GM23338 (cell line): ENCODE measurements at regions not wholly inside any gene's neighbourhood (a gene's known extent, or its start where the extent isn't known, plus 50 kb on each side); places are given as distances from the start of the nearest gene placed in this dataset.

Source experiments
- ATAC-seq: fragments of 200-7000 bp; cut with Tn5 transposase; 3 replicates; pipeline ENCODE4 v1.9.1; 2020
- DNase-seq: peaks from one replicate; pipeline ENCODE4 v3.0.0-alpha.2; 2015; ENCODE audit warnings: low spot score
- H2AFZ ChIP-seq: fragments of 200-600 bp; sonication (generic); 2 replicates; pipeline ENCODE4 v1.8.0; 2016; ENCODE audit warnings: antibody characterized with exemption, mild to moderate bottlenecking, moderate library complexity
- H3F3A ChIP-seq: fragments of 200-600 bp; sonication (generic); replicated peaks from 2 replicates; pipeline ENCODE4 v1.8.0; 2017; ENCODE audit warnings: antibody characterized with exemption, mixed run types, low read depth
- H3K27ac ChIP-seq: fragments of 200-600 bp; sonication (generic); 2 replicates; pipeline ENCODE4 v1.6.1; 2016; ENCODE audit warnings: low read depth
- H3K27me3 ChIP-seq: fragments of 200-600 bp; sonication (generic); 2 replicates; pipeline ENCODE4 v1.8.0; 2016; ENCODE audit warnings: mild to moderate bottlenecking, mixed run types, moderate library complexity; ENCODE audit not compliant: insufficient read depth
- H3K36me3 ChIP-seq: fragments of 200-600 bp; sonication (generic); 2 replicates; pipeline ENCODE4 v1.8.0; 2016; ENCODE audit warnings: mild to moderate bottlenecking; ENCODE audit not compliant: insufficient read depth
- H3K4me1 ChIP-seq: fragments of 200-600 bp; sonication (generic); 2 replicates; pipeline ENCODE4 v1.8.0; 2016; ENCODE audit warnings: mild to moderate bottlenecking, moderate library complexity; ENCODE audit not compliant: insufficient read depth
- H3K4me2 ChIP-seq: fragments of 200-600 bp; sonication (generic); 2 replicates; pipeline ENCODE4 v1.7.1; 2017; ENCODE audit warnings: mixed run types
- H3K4me3 ChIP-seq: fragments of 200-600 bp; sonication (generic); 2 replicates; pipeline ENCODE4 v1.6.1; 2016; ENCODE audit warnings: mixed run types
- H3K79me2 ChIP-seq: fragments of 200-600 bp; sonication (generic); replicated peaks from 2 replicates; pipeline ENCODE4 v1.8.0; 2017; ENCODE audit warnings: mild to moderate bottlenecking; ENCODE audit not compliant: insufficient read depth
- H3K9me2 ChIP-seq: fragments of 200-600 bp; sonication (generic); 2 replicates; pipeline ENCODE4 v1.8.0; 2017; ENCODE audit not compliant: insufficient read depth
- H4K20me1 ChIP-seq: fragments of 200-600 bp; sonication (generic); replicated peaks from 2 replicates; pipeline ENCODE4 v1.8.0; 2017; ENCODE audit warnings: mild to moderate bottlenecking; ENCODE audit not compliant: insufficient read depth
- H3K27ac Mint-ChIP-seq: 2 replicates; pipeline ENCODE4 v1.8.0; 2020; ENCODE audit warnings: inconsistent platforms, mild to moderate bottlenecking, moderate library complexity, mixed read lengths
- H3K27me3 Mint-ChIP-seq: 3 replicates; pipeline ENCODE4 v1.8.0; 2022; ENCODE audit warnings: low read depth, mild to moderate bottlenecking, moderate library complexity, mixed read lengths, inconsistent platforms; ENCODE audit not compliant: insufficient read depth, poor library complexity
- H3K36me3 Mint-ChIP-seq: 3 replicates; pipeline ENCODE4 v1.8.0; 2021; ENCODE audit warnings: low read depth, mild to moderate bottlenecking, inconsistent platforms, moderate library complexity, mixed read lengths
- H3K4me1 Mint-ChIP-seq: 3 replicates; pipeline ENCODE4 v1.8.0; 2020; ENCODE audit warnings: mild to moderate bottlenecking, inconsistent platforms, mixed read lengths
- H3K4me3 Mint-ChIP-seq: 3 replicates; pipeline ENCODE4 v1.8.0; 2021; ENCODE audit warnings: moderate library complexity, mild to moderate bottlenecking, inconsistent platforms, mixed read lengths
- H3K9me3 Mint-ChIP-seq: 3 replicates; pipeline ENCODE4 v1.8.0; 2020; ENCODE audit warnings: moderate library complexity, mild to moderate bottlenecking, inconsistent platforms, mixed read lengths
- CREB1 ChIP-seq: fragments of 250-450 bp; sonication (Bioruptor Pico); IDR thresholded peaks from 2 replicates; pipeline ENCODE4 v1.5.0; 2020; ENCODE audit warnings: low read depth, mild to moderate bottlenecking, moderate library complexity
- EZH2 ChIP-seq: fragments of 200-600 bp; sonication (generic); IDR thresholded peaks from one replicate; pipeline ENCODE4 v1.8.0; 2017; ENCODE audit warnings: antibody characterized with exemption, mild to moderate bottlenecking, low read depth; ENCODE audit not compliant: unreplicated experiment
- STAT1 ChIP-seq: IDR thresholded peaks from one replicate; pipeline ENCODE4 v1.6.1; 2016; ENCODE audit warnings: antibody characterized with exemption; ENCODE audit not compliant: unreplicated experiment
- TF ChIP-seq, protein P1 (sequence below), 2 experiments: fragments of 200-600 bp in 1 of 2; sonication (generic) in 1 of 2; conservative IDR thresholded peaks; 2 replicates each; pipeline versions ENCODE4 v1.5.1 to v1.6.1; 2016 to 2017; ENCODE audit warnings: antibody characterized with exemption in 2 of 2, low read depth in 2 of 2, mild to moderate bottlenecking in 2 of 2, moderate library complexity in 1 of 2
- TF ChIP-seq, protein P2 (sequence below): IDR thresholded peaks from one replicate; pipeline ENCODE4 v1.6.1; 2018; ENCODE audit warnings: antibody characterized with exemption; ENCODE audit not compliant: unreplicated experiment

DNA sequence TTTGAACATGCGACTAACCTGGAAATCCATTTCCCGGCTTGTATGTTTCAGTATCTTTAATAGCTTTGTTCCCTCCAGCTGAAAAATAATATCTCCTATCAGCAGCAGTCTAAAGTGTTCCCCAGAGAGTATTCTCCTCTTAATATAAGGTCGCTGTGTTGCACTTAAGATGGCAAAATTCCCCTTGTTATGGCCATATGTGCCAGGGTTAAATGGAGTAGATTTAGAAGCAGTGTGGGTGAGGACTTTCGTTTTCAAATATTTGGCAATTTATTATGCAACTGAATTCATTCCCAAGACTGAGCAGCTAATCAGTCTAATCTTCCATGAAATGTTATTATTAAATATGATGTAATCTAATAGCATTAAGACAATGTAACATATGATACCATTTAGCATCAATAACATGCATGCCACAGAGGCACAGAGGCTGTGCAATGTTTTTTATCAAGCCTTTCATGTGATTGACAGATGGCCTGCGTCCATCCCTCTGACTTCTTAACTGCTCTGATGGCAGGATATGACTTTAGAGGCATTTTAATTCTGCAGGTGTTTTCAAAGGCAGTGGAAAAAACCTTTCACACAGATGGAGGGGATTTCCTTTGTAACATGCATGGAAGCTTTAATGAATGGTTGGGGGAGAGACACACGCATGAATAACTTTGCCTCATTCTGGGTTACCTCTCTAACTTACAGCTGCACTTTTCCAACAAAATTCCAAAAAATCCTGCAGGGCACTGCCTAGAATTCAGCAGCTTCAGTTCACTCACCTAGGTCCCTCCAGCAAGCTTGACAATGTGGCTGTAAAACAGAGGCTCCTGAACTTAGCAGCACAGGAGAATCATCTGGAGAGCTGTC, 55.1 kb upstream of the ZPBP start:
- ATAC-seq, result no peak

DNA sequence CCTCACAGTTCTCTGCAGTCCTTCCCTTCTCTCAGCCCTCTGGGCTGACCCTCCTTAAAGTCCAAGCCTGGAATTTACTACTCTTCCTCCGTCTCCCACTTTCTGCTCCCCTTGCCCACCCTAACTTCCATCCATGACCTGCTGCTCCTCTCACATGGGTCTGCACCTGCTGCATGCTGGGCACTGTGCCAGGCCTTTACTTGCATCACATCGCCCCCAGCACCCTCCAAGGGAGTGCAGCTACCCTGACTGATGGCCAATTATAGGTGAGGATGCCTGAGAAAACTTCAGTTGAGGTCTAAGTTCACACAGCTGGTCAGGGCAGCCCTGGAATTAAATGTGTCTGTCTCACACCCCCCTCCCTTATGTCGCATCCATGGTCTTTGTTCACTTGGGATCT, 53.6 kb upstream of the ZPBP start:
- no peak for TF ChIP-seq EZH2
- no peak for TF ChIP-seq STAT1
- TF ChIP-seq, protein P1, sequence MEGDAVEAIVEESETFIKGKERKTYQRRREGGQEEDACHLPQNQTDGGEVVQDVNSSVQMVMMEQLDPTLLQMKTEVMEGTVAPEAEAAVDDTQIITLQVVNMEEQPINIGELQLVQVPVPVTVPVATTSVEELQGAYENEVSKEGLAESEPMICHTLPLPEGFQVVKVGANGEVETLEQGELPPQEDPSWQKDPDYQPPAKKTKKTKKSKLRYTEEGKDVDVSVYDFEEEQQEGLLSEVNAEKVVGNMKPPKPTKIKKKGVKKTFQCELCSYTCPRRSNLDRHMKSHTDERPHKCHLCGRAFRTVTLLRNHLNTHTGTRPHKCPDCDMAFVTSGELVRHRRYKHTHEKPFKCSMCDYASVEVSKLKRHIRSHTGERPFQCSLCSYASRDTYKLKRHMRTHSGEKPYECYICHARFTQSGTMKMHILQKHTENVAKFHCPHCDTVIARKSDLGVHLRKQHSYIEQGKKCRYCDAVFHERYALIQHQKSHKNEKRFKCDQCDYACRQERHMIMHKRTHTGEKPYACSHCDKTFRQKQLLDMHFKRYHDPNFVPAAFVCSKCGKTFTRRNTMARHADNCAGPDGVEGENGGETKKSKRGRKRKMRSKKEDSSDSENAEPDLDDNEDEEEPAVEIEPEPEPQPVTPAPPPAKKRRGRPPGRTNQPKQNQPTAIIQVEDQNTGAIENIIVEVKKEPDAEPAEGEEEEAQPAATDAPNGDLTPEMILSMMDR (conservative IDR thresholded peaks at IDR 0.05; ENCODE audit: low read depth in 2 of 2), result no peak
- TF ChIP-seq, protein P2, sequence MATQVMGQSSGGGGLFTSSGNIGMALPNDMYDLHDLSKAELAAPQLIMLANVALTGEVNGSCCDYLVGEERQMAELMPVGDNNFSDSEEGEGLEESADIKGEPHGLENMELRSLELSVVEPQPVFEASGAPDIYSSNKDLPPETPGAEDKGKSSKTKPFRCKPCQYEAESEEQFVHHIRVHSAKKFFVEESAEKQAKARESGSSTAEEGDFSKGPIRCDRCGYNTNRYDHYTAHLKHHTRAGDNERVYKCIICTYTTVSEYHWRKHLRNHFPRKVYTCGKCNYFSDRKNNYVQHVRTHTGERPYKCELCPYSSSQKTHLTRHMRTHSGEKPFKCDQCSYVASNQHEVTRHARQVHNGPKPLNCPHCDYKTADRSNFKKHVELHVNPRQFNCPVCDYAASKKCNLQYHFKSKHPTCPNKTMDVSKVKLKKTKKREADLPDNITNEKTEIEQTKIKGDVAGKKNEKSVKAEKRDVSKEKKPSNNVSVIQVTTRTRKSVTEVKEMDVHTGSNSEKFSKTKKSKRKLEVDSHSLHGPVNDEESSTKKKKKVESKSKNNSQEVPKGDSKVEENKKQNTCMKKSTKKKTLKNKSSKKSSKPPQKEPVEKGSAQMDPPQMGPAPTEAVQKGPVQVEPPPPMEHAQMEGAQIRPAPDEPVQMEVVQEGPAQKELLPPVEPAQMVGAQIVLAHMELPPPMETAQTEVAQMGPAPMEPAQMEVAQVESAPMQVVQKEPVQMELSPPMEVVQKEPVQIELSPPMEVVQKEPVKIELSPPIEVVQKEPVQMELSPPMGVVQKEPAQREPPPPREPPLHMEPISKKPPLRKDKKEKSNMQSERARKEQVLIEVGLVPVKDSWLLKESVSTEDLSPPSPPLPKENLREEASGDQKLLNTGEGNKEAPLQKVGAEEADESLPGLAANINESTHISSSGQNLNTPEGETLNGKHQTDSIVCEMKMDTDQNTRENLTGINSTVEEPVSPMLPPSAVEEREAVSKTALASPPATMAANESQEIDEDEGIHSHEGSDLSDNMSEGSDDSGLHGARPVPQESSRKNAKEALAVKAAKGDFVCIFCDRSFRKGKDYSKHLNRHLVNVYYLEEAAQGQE, result no peak
- TF ChIP-seq CREB1, result no peak
- ATAC-seq (no peak), DNase-seq (no peak)
- H3K27me3 ChIP-seq, result no peaks in the 10 kb centered on the region
- no peak overlapping the region for H2AFZ ChIP-seq
- H3K9me2 ChIP-seq, result no peaks in the 10 kb centered on the region
- no peaks in the 10 kb centered on the region for H3K27me3 Mint-ChIP-seq
- H3K4me3 ChIP-seq, result no peak overlapping the region
- no peak overlapping the region for H3K4me2 ChIP-seq
- H3K36me3 Mint-ChIP-seq, result no peaks in the 10 kb centered on the region
- no peaks in the 10 kb centered on the region for H3K79me2 ChIP-seq
- H3F3A ChIP-seq, result no peaks in the 10 kb centered on the region
- no peaks in the 10 kb centered on the region for H4K20me1 ChIP-seq
- no peak overlapping the region for H3K27ac ChIP-seq
- H3K4me1 Mint-ChIP-seq, result no peaks in the 10 kb centered on the region
- H3K36me3 ChIP-seq, result no peaks in the 10 kb centered on the region
- no peak overlapping the region for H3K4me3 Mint-ChIP-seq
- H3K9me3 Mint-ChIP-seq, result no peaks in the 10 kb centered on the region
- no peaks in the 10 kb centered on the region for H3K4me1 ChIP-seq
- H3K27ac Mint-ChIP-seq, result no peak overlapping the region

More for the DNA sequence above, 55.1 kb upstream of the ZPBP start:
- Mint-ChIP-seq H3K36me3 (no peaks in the 10 kb centered on the region), H3K27ac (no peak overlapping the region), H3K9me3 (no peaks in the 10 kb centered on the region), H3K4me3 (no peak overlapping the region), H3K27me3 (no peaks in the 10 kb centered on the region), H3K4me1 (no peaks in the 10 kb centered on the region)
- Histone ChIP-seq H3K27me3 (no peaks in the 10 kb centered on the region), H3K4me1 (no peaks in the 10 kb centered on the region), H3K4me2 (no peak overlapping the region), H3F3A (no peaks in the 10 kb centered on the region), H3K27ac (no peak overlapping the region), H3K9me2 (no peaks in the 10 kb centered on the region), H2AFZ (no peak overlapping the region), H3K36me3 (no peaks in the 10 kb centered on the region), H3K79me2 (no peaks in the 10 kb centered on the region), H4K20me1 (no peaks in the 10 kb centered on the region), H3K4me3 (no peak overlapping the region)
- TF ChIP-seq, protein P2, result no peak
- no peak for TF ChIP-seq EZH2
- DNase-seq, result no peak
